GM12878 (cell line): ENCODE measurements at regions not wholly inside any gene's neighbourhood (a gene's known extent, or its start where the extent isn't known, plus 50 kb on each side); places are given as distances from the start of the nearest gene placed in this dataset.
A peak's percentile ranks its signal among the peaks of the same experiment; 100 is the strongest.

Experiments used
- BCL11A ChIP-seq: IDR thresholded peaks from 2 replicates; pipeline ENCODE4 v1.6.1; 2011; ENCODE audit warnings: low read depth, low read length
- CBX5 ChIP-seq: sonication (generic); IDR thresholded peaks from 2 replicates; pipeline ENCODE4 v1.6.1; 2016; ENCODE audit warnings: low read depth, moderate library complexity, mild to moderate bottlenecking, inconsistent platforms
- CREB1 ChIP-seq: IDR thresholded peaks from 2 replicates; pipeline ENCODE4 v1.6.1; 2012; ENCODE audit warnings: low read depth, mild to moderate bottlenecking, inconsistent platforms
- EED ChIP-seq: sonication (generic); IDR thresholded peaks from 2 replicates; pipeline ENCODE4 v1.6.1; 2016; ENCODE audit warnings: antibody characterized with exemption, low read depth
- EP300 ChIP-seq, 2 experiments: fragments of 150-350 bp in 1 of 2; IDR thresholded peaks; 2 replicates each; pipeline ENCODE4 v1.6.1; 2011 to 2012; ENCODE audit warnings: low read depth in 2 of 2, low read length in 2 of 2, borderline replicate concordance in 1 of 2, improper control_type of control experiment in 1 of 2, inconsistent platforms in 1 of 2; ENCODE audit not compliant: control insufficient read depth in 1 of 2
- NBN ChIP-seq: fragments of 450-650 bp; IDR thresholded peaks from 2 replicates; pipeline ENCODE4 v1.6.1; 2016
- NFYA ChIP-seq: IDR thresholded peaks from 2 replicates; pipeline ENCODE4 v1.6.1; 2011; ENCODE audit warnings: low read depth, mild to moderate bottlenecking, low read length, improper control_type of control experiment, borderline replicate concordance
- POLR2A ChIP-seq: IDR thresholded peaks from 2 replicates; pipeline ENCODE4 v1.6.1; 2011; ENCODE audit warnings: low read depth, mild to moderate bottlenecking, low read length
- YBX1 ChIP-seq: fragments of 450-650 bp; IDR thresholded peaks from 2 replicates; pipeline ENCODE4 v1.6.1; 2016; ENCODE audit warnings: antibody characterized with exemption
- TF ChIP-seq, protein P1 (sequence below): fragments of 450-650 bp; formaldehyde crosslinking; IDR thresholded peaks from 2 replicates; pipeline ENCODE4 v1.4.0; 2020; ENCODE audit warnings: mild to moderate bottlenecking, moderate library complexity
- TF ChIP-seq, protein P2 (sequence below), 3 experiments: IDR thresholded peaks in 2 of 3; conservative IDR thresholded peaks in 1 of 3; 2 replicates each; pipeline ENCODE4 v1.5.1; 2011; ENCODE audit warnings: low read depth in 3 of 3, low read length in 3 of 3, mild to moderate bottlenecking in 3 of 3, control low read depth in 2 of 3, moderate library complexity in 2 of 3, inconsistent platforms in 1 of 3, mixed read lengths in 1 of 3; ENCODE audit not compliant: control insufficient read depth in 2 of 3, insufficient read depth in 1 of 3; ENCODE audit errors: extremely low read depth in 1 of 3
- TF ChIP-seq, protein P3 (sequence below): fragments of 450-650 bp; IDR thresholded peaks from 2 replicates; pipeline ENCODE4 v1.6.1; 2018; ENCODE audit warnings: mild to moderate bottlenecking, low read depth, moderate library complexity; ENCODE audit not compliant: partially characterized antibody
- TF ChIP-seq, protein P4 (sequence below): fragments of 450-650 bp; IDR thresholded peaks from 2 replicates; pipeline ENCODE4 v1.6.1; 2017; ENCODE audit warnings: antibody characterized with exemption, mild to moderate bottlenecking, moderate library complexity
- TF ChIP-seq, protein P5 (sequence below): fragments of 450-650 bp; formaldehyde crosslinking; IDR thresholded peaks from 2 replicates; pipeline ENCODE4 v1.5.0; 2022; ENCODE audit warnings: mild to moderate bottlenecking, missing genetic modification characterization

DNA sequence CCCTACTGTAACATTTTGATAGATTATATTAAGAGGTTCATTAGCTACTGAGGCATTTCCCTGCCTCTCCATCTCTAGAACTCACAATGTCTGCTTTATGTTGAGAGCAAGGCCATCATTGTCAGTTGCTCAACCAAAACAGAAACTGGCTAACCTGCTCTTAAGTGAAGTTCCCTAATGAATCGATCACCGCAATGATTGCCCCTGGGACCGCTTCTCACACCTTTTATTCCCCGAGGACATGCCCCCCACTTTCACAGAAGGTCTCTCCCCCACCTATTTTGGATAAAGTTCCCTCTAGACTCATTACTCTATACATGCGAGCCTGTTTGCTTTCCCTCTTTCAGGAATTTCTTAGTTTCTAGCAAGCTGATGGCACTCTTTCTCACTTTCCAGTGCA lies 108.8 kb downstream of the FAM217A start (continued):
- TF ChIP-seq, protein P1, sequence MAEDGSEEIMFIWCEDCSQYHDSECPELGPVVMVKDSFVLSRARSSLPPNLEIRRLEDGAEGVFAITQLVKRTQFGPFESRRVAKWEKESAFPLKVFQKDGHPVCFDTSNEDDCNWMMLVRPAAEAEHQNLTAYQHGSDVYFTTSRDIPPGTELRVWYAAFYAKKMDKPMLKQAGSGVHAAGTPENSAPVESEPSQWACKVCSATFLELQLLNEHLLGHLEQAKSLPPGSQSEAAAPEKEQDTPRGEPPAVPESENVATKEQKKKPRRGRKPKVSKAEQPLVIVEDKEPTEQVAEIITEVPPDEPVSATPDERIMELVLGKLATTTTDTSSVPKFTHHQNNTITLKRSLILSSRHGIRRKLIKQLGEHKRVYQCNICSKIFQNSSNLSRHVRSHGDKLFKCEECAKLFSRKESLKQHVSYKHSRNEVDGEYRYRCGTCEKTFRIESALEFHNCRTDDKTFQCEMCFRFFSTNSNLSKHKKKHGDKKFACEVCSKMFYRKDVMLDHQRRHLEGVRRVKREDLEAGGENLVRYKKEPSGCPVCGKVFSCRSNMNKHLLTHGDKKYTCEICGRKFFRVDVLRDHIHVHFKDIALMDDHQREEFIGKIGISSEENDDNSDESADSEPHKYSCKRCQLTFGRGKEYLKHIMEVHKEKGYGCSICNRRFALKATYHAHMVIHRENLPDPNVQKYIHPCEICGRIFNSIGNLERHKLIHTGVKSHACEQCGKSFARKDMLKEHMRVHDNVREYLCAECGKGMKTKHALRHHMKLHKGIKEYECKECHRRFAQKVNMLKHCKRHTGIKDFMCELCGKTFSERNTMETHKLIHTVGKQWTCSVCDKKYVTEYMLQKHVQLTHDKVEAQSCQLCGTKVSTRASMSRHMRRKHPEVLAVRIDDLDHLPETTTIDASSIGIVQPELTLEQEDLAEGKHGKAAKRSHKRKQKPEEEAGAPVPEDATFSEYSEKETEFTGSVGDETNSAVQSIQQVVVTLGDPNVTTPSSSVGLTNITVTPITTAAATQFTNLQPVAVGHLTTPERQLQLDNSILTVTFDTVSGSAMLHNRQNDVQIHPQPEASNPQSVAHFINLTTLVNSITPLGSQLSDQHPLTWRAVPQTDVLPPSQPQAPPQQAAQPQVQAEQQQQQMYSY (CRISPR knock-in tag) = no peak
- TF ChIP-seq BCL11A (peak; percentile 45; the same call in 1 of the 2 replicates), CREB1 (no peak), YBX1 (no peak), POLR2A (no peak), EP300 (IDR thresholded peaks at IDR 0.05; ENCODE audit: borderline replicate concordance in 1 of 2, control insufficient read depth in 1 of 2, low read depth in 2 of 2, low read length in 2 of 2) (no peak), NFYA (no peak), NBN (no peak), CBX5 (no peak), EED (no peak)
- TF ChIP-seq, protein P2, sequence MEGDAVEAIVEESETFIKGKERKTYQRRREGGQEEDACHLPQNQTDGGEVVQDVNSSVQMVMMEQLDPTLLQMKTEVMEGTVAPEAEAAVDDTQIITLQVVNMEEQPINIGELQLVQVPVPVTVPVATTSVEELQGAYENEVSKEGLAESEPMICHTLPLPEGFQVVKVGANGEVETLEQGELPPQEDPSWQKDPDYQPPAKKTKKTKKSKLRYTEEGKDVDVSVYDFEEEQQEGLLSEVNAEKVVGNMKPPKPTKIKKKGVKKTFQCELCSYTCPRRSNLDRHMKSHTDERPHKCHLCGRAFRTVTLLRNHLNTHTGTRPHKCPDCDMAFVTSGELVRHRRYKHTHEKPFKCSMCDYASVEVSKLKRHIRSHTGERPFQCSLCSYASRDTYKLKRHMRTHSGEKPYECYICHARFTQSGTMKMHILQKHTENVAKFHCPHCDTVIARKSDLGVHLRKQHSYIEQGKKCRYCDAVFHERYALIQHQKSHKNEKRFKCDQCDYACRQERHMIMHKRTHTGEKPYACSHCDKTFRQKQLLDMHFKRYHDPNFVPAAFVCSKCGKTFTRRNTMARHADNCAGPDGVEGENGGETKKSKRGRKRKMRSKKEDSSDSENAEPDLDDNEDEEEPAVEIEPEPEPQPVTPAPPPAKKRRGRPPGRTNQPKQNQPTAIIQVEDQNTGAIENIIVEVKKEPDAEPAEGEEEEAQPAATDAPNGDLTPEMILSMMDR (IDR thresholded peaks at IDR 0.05 in 2 of 3, conservative IDR thresholded peaks at IDR 0.05 in 1 of 3; ENCODE audit: control insufficient read depth in 2 of 3, extremely low read depth in 1 of 3, insufficient read depth in 1 of 3, low read depth in 3 of 3, low read length in 3 of 3) = no peak
- TF ChIP-seq, protein P3, sequence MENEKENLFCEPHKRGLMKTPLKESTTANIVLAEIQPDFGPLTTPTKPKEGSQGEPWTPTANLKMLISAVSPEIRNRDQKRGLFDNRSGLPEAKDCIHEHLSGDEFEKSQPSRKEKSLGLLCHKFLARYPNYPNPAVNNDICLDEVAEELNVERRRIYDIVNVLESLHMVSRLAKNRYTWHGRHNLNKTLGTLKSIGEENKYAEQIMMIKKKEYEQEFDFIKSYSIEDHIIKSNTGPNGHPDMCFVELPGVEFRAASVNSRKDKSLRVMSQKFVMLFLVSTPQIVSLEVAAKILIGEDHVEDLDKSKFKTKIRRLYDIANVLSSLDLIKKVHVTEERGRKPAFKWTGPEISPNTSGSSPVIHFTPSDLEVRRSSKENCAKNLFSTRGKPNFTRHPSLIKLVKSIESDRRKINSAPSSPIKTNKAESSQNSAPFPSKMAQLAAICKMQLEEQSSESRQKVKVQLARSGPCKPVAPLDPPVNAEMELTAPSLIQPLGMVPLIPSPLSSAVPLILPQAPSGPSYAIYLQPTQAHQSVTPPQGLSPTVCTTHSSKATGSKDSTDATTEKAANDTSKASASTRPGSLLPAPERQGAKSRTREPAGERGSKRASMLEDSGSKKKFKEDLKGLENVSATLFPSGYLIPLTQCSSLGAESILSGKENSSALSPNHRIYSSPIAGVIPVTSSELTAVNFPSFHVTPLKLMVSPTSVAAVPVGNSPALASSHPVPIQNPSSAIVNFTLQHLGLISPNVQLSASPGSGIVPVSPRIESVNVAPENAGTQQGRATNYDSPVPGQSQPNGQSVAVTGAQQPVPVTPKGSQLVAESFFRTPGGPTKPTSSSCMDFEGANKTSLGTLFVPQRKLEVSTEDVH = no peak
- TF ChIP-seq, protein P4, sequence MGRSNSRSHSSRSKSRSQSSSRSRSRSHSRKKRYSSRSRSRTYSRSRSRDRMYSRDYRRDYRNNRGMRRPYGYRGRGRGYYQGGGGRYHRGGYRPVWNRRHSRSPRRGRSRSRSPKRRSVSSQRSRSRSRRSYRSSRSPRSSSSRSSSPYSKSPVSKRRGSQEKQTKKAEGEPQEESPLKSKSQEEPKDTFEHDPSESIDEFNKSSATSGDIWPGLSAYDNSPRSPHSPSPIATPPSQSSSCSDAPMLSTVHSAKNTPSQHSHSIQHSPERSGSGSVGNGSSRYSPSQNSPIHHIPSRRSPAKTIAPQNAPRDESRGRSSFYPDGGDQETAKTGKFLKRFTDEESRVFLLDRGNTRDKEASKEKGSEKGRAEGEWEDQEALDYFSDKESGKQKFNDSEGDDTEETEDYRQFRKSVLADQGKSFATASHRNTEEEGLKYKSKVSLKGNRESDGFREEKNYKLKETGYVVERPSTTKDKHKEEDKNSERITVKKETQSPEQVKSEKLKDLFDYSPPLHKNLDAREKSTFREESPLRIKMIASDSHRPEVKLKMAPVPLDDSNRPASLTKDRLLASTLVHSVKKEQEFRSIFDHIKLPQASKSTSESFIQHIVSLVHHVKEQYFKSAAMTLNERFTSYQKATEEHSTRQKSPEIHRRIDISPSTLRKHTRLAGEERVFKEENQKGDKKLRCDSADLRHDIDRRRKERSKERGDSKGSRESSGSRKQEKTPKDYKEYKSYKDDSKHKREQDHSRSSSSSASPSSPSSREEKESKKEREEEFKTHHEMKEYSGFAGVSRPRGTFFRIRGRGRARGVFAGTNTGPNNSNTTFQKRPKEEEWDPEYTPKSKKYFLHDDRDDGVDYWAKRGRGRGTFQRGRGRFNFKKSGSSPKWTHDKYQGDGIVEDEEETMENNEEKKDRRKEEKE = no peak
- TF ChIP-seq, protein P5, sequence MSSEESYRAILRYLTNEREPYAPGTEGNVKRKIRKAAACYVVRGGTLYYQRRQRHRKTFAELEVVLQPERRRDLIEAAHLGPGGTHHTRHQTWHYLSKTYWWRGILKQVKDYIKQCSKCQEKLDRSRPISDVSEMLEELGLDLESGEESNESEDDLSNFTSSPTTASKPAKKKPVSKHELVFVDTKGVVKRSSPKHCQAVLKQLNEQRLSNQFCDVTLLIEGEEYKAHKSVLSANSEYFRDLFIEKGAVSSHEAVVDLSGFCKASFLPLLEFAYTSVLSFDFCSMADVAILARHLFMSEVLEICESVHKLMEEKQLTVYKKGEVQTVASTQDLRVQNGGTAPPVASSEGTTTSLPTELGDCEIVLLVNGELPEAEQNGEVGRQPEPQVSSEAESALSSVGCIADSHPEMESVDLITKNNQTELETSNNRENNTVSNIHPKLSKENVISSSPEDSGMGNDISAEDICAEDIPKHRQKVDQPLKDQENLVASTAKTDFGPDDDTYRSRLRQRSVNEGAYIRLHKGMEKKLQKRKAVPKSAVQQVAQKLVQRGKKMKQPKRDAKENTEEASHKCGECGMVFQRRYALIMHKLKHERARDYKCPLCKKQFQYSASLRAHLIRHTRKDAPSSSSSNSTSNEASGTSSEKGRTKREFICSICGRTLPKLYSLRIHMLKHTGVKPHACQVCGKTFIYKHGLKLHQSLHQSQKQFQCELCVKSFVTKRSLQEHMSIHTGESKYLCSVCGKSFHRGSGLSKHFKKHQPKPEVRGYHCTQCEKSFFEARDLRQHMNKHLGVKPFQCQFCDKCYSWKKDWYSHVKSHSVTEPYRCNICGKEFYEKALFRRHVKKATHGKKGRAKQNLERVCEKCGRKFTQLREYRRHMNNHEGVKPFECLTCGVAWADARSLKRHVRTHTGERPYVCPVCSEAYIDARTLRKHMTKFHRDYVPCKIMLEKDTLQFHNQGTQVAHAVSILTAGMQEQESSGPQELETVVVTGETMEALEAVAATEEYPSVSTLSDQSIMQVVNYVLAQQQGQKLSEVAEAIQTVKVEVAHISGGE (CRISPR knock-in tag) = no peak
